Adrenal gland (tissue), 9 donors: ENCODE measurements at regions not wholly inside any gene's neighbourhood (a gene's known extent, or its start where the extent isn't known, plus 50 kb on each side); places are given as distances from the start of the nearest gene placed in this dataset.

Experiments used
- DNase-seq, 7 donors: peaks; one replicate each; pipeline ENCODE4 v3.0.0-alpha.2; 2019 to 2020
- H3K27ac ChIP-seq, 5 donors: fragments of 200-600 bp; sonication (generic) in 4 of 5; 1 replicate in 3 of 5; 2 replicates in 2 of 5; pipeline versions ENCODE4 v1.5.1 to v1.8.0; 2016 to 2020; ENCODE audit warnings: mild to moderate bottlenecking in 1 of 5
- H3K27me3 ChIP-seq: fragments of 200-600 bp; 2 replicates; pipeline ENCODE4 v1.8.0; 2021
- H3K36me3 ChIP-seq, 2 donors: fragments of 200-600 bp; replicated peaks in 1 of 2; 1 replicate in 1 of 2; 2 replicates in 1 of 2; pipeline versions ENCODE4 v1.5.1 to v1.8.0; 2018 to 2022
- H3K4me1 ChIP-seq, 2 donors: fragments of 200-600 bp; replicated peaks in 1 of 2; 1 replicate in 1 of 2; 2 replicates in 1 of 2; pipeline versions ENCODE4 v1.5.1 to v1.8.0; 2018 to 2021
- H3K4me3 ChIP-seq, 4 donors: fragments of 200-600 bp; sonication (generic) in 3 of 4; one replicate each; pipeline ENCODE4 v1.5.1; 2016 to 2018
- H3K9me3 ChIP-seq, 3 donors: fragments of 200-600 bp; sonication (generic) in 1 of 3; replicated peaks in 1 of 3; 1 replicate in 2 of 3; 2 replicates in 1 of 3; pipeline versions ENCODE4 v1.5.1 to v1.8.0; 2016 to 2021
- POLR2A ChIP-seq, 2 donors: fragments of 450-650 bp; IDR thresholded peaks; one replicate each; pipeline ENCODE4 v1.6.1; 2017; ENCODE audit warnings: antibody characterized with exemption in 2 of 2, mild to moderate bottlenecking in 2 of 2, moderate library complexity in 1 of 2
- WGBS, 4 donors: extraction: QIAGEN DNeasy Blood & Tissue Kit in 2 of 4; methylation state at CpG; one replicate each; pipeline versions ENCODE4 v1.1.5 to v1.1.7; 2013 to 2017; 5-methylcytosine and 5-hydroxymethylcytosine counted together
- intact Hi-C, 2 donors: fragments of 100-400 bp; cut with DNase I; formaldehyde crosslinking; loops; one replicate each; pipeline versions ENCODE4 v1.14.1 to v1.15.0; 2022 to 2023
- TF ChIP-seq, protein P1 (sequence below), 6 experiments: fragments of 450-650 bp in 4 of 6; fragments of 200-600 bp in 2 of 6; sonication (generic) in 1 of 6; IDR thresholded peaks; 1 replicate in 5 of 6; 2 replicates in 1 of 6; pipeline versions ENCODE4 v1.5.1 to v1.8.0; 2016 to 2021; ENCODE audit warnings: antibody characterized with exemption in 6 of 6, mild to moderate bottlenecking in 2 of 6, moderate library complexity in 1 of 6
- donor health status: healthy with polysubstance abuse.
- donor health status: Bipolar disorder and iron deficiency.
- donor health status: DM: yes; HTN: yes; CAD: no.
- donor health status: DM: no; HTN: no; CAD: no.
- donor health status: DM: no; HTN: no; CAD: no.

- no peak overlapping the region for H3K27ac ChIP-seq
- no peaks in the 10 kb centered on the region for H3K4me1 ChIP-seq
- no peaks in the 10 kb centered on the region for H3K36me3 ChIP-seq
- TF ChIP-seq, protein P1, sequence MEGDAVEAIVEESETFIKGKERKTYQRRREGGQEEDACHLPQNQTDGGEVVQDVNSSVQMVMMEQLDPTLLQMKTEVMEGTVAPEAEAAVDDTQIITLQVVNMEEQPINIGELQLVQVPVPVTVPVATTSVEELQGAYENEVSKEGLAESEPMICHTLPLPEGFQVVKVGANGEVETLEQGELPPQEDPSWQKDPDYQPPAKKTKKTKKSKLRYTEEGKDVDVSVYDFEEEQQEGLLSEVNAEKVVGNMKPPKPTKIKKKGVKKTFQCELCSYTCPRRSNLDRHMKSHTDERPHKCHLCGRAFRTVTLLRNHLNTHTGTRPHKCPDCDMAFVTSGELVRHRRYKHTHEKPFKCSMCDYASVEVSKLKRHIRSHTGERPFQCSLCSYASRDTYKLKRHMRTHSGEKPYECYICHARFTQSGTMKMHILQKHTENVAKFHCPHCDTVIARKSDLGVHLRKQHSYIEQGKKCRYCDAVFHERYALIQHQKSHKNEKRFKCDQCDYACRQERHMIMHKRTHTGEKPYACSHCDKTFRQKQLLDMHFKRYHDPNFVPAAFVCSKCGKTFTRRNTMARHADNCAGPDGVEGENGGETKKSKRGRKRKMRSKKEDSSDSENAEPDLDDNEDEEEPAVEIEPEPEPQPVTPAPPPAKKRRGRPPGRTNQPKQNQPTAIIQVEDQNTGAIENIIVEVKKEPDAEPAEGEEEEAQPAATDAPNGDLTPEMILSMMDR (IDR thresholded peaks at IDR 0.05): no peak
- no peak for TF ChIP-seq POLR2A (IDR thresholded peaks at IDR 0.05)
- no peaks in the 10 kb centered on the region for H3K27me3 ChIP-seq
- DNase-seq: no peak
- intact Hi-C loops: no loop called here
- H3K9me3 ChIP-seq: no peaks in the 10 kb centered on the region
- 80 to 88% (median 86%) methylated on average over 13 to 28 of the region's 28 CpGs for WGBS, 4 donors
- H3K4me3 ChIP-seq: no peak overlapping the region
Observed at GRCh38 chr18:38944446-38945024, 1378.9 kb upstream of the CELF4 start.

DNA sequence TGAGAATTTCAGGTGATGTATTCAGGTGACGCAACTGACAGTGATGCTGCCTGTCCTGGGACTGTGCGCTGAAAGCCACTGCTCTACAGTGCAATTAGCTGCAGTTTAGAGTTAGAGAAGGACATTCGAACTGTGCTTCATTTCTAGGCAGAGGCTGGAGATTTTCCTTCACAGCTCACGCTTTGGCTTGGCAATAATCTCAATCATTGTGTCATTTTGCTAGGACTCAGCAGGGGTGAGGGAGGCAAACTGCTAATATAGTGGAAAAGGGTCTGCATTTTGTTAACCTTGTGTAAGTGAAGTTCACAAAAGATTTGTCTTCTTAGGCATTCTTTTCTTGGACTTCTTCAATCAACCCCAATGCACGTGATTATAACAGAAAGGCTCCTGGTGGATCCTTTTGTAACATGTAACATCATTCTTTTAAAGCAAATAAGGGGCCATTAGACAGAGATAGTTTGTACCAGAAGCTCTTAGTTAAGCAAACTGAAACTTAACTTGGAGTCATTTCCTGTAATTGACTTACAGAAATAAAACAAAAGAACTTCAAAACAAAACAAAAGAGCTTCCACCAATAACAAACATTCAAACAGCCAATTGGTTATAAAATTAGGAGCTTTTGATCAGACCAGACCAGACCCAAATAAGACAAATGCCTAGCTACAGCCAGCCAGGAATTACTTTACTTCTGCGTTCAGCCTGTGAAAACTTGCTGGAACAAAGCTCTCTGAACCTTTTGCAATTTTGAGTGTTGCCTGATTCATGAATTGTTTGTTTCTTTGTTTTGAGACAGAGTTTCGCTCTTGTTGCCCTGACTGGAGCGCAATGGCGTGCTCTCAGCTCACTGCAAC, 1376.3 kb upstream of the CELF4 start:
- no peaks in the 10 kb centered on the region for H3K4me1 ChIP-seq
- no peaks in the 10 kb centered on the region for H3K36me3 ChIP-seq
- intact Hi-C loops: no loop called here
- WGBS, 4 donors: 68 to 69% (median 68%) methylated on average over 9 of the region's 9 CpGs
- no peak overlapping the region for H3K27ac ChIP-seq
- no peak overlapping the region for H3K4me3 ChIP-seq
- H3K9me3 ChIP-seq: no peaks in the 10 kb centered on the region
- no peak for TF ChIP-seq POLR2A (IDR thresholded peaks at IDR 0.05)
- TF ChIP-seq, protein P1 (IDR thresholded peaks at IDR 0.05): no peak
- DNase-seq: no peak
- H3K27me3 ChIP-seq: no peaks in the 10 kb centered on the region

GRCh38 chr18:38940863-38941531, 1375.4 kb upstream of the CELF4 start:
- Histone ChIP-seq H3K4me3 (no peak overlapping the region), H3K36me3 (no peaks in the 10 kb centered on the region), H3K9me3 (no peaks in the 10 kb centered on the region), H3K4me1 (no peaks in the 10 kb centered on the region), H3K27me3 (no peaks in the 10 kb centered on the region), H3K27ac (no peak overlapping the region)
- intact Hi-C loops: no loop called here
- DNase-seq: peak in 2 of 7 donors; percentile 21 to 31
- WGBS, 4 donors: 73 to 81% (median 76%) methylated on average over 13 of the region's 13 CpGs
- TF ChIP-seq, protein P1 (IDR thresholded peaks at IDR 0.05): no peak
- TF ChIP-seq POLR2A (IDR thresholded peaks at IDR 0.05): no peak

GRCh38 chr18:38940475-38940862, 1374.9 kb upstream of the CELF4 start:
- Histone ChIP-seq H3K4me1 (no peaks in the 10 kb centered on the region), H3K36me3 (no peaks in the 10 kb centered on the region), H3K27ac (no peak overlapping the region), H3K4me3 (no peak overlapping the region), H3K27me3 (no peaks in the 10 kb centered on the region), H3K9me3 (no peaks in the 10 kb centered on the region)
- no peak for TF ChIP-seq POLR2A (IDR thresholded peaks at IDR 0.05)
- TF ChIP-seq, protein P1 (IDR thresholded peaks at IDR 0.05): no peak
- DNase-seq: no peak
- intact Hi-C loops: no loop called here
